H1 (cell line): ENCODE measurements at regions not wholly inside any gene's neighbourhood (a gene's known extent, or its start where the extent isn't known, plus 50 kb on each side); places are given as distances from the start of the nearest gene placed in this dataset.

Source experiments
- GTF2F1 ChIP-seq: IDR thresholded peaks from 2 replicates; pipeline ENCODE4 v1.6.1; 2012; ENCODE audit warnings: low read depth, low read length, improper control_type of control experiment, borderline replicate concordance
- KDM1A ChIP-seq: fragments of 200-600, 300-600 bp; sonication (generic); IDR thresholded peaks from 2 replicates; pipeline ENCODE4 v1.7.1; 2016; ENCODE audit warnings: mild to moderate bottlenecking, low read length, borderline replicate concordance
- TAF1 ChIP-seq: IDR thresholded peaks from 2 replicates; pipeline ENCODE4 v1.6.1; 2011; ENCODE audit warnings: mild to moderate bottlenecking, low read depth, low read length

DNA sequence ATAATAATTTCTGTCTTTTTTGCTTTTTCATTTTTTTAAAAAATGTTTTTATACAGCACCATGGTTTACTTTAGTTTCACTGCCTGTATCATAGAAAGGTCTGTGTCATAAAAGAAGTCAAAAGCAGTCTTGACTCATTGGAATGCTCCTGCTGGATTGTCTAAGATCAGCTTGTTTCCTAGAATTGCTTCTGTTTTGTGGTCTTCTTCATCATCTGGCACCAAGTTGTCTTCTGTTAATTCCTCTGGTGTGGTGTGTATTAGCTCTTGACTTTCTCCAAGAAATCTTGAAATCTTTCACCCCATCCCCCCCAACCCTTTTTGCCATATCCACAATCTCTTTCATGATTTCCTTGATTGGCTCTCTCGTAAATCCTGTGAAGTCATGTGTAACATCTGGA is 250.3 kb upstream of the CXCL12 start (continued):
- TF ChIP-seq KDM1A (no peak), GTF2F1 (no peak), TAF1 (no peak)
